Tibial nerve (tissue), 4 donors: ENCODE measurements at regions not wholly inside any gene's neighbourhood (a gene's known extent, or its start where the extent isn't known, plus 50 kb on each side); places are given as distances from the start of the nearest gene placed in this dataset.

Source experiments
- CTCF ChIP-seq, 5 experiments: fragments of 200-600 bp in 3 of 5; fragments of 450-650 bp in 2 of 5; sonication (generic) in 3 of 5; IDR thresholded peaks; one replicate each; pipeline ENCODE4 v1.5.1; 2016 to 2019; ENCODE audit warnings: antibody characterized with exemption in 5 of 5, mild to moderate bottlenecking in 3 of 5, moderate library complexity in 2 of 5
- EP300 ChIP-seq, 2 donors: sonication (generic); formaldehyde crosslinking; IDR thresholded peaks; one replicate each; pipeline ENCODE4 v1.6.1; 2017; ENCODE audit warnings: antibody characterized with exemption in 2 of 2, mild to moderate bottlenecking in 1 of 2
- POLR2A ChIP-seq, 2 donors: fragments of 450-650 bp; IDR thresholded peaks; one replicate each; pipeline ENCODE4 v1.6.1; 2017; ENCODE audit warnings: antibody characterized with exemption in 2 of 2, mild to moderate bottlenecking in 2 of 2, moderate library complexity in 2 of 2

GRCh38 chr12:28603239-28603638 is 413.0 kb downstream of the CCDC91 start:
- TF ChIP-seq CTCF (IDR thresholded peaks at IDR 0.05) (no peak), POLR2A (IDR thresholded peaks at IDR 0.05) (no peak), EP300 (IDR thresholded peaks at IDR 0.05) (no peak)
